Progenitor cell of endocrine pancreas (in vitro differentiated cells): ENCODE measurements at regions not wholly inside any gene's neighbourhood (a gene's known extent, or its start where the extent isn't known, plus 50 kb on each side); places are given as distances from the start of the nearest gene placed in this dataset.

ENCODE experiments used
- DNase-seq: peaks from one replicate; pipeline ENCODE4 v3.0.0; 2021; ENCODE audit warnings: low spot score; ENCODE audit not compliant: unreplicated experiment
- H3K27ac Mint-ChIP-seq: 2 replicates; pipeline ENCODE4 v1.8.0; 2021; ENCODE audit warnings: mild to moderate bottlenecking, moderate library complexity, mixed read lengths
- H3K27me3 Mint-ChIP-seq: 2 replicates; pipeline ENCODE4 v1.8.0; 2021; ENCODE audit warnings: mixed read lengths
- H3K36me3 Mint-ChIP-seq: 2 replicates; pipeline ENCODE4 v1.8.0; 2022; ENCODE audit warnings: mixed read lengths; ENCODE audit not compliant: insufficient read depth
- H3K4me1 Mint-ChIP-seq: 2 replicates; pipeline ENCODE4 v1.8.0; 2021; ENCODE audit warnings: low read depth, mixed read lengths
- H3K4me3 Mint-ChIP-seq: 2 replicates; pipeline ENCODE4 v1.8.0; 2021; ENCODE audit warnings: low read depth, mild to moderate bottlenecking, moderate library complexity, mixed read lengths
- H3K9me3 Mint-ChIP-seq: 2 replicates; pipeline ENCODE4 v1.8.0; 2021; ENCODE audit warnings: low read depth, mixed read lengths
- CTCF ChIP-seq: fragments of 200-600 bp; sonication (generic); IDR thresholded peaks from one replicate; pipeline ENCODE4 v1.5.0; 2021; ENCODE audit warnings: antibody characterized with exemption, mild to moderate bottlenecking; ENCODE audit not compliant: unreplicated experiment

GRCh38 chr12:41930866-41931437 lies 213.7 kb downstream of the GXYLT1 start:
- no peak overlapping the region for H3K4me3 Mint-ChIP-seq

DNA sequence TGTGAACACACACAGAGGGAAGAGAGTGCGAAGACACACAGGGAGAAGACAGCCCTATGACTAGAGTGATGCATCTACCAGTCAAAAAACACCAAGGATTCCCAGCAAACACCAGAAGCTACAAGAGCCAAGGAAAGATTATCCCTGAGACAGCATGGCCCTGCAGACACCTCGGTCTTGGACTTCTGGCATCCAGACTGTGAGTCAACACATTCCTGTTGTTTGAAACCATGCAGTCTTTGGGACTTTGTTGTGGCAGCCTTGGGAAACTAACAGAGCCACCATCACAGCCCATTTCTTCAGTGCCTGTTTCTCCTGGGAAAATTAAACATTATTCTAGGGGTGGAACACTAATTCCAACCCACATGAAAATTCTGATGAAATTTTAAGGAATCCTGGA lies 220.6 kb downstream of the GXYLT1 start:
- Mint-ChIP-seq H3K9me3 (peaks cover 8% of the 10 kb centered on the region), H3K36me3 (no peaks in the 10 kb centered on the region), H3K4me1 (peaks cover 5% of the 10 kb centered on the region), H3K27ac (no peak overlapping the region), H3K27me3 (peaks cover 3% of the 10 kb centered on the region), H3K4me3 (no peak overlapping the region)
- no peak for TF ChIP-seq CTCF
- DNase-seq = no peak

More at GRCh38 chr12:41930866-41931437, 213.7 kb downstream of the GXYLT1 start:
- no peak overlapping the region for H3K27ac Mint-ChIP-seq
- peaks cover 3% of the 10 kb centered on the region for H3K27me3 Mint-ChIP-seq
- H3K36me3 Mint-ChIP-seq = no peaks in the 10 kb centered on the region
- no peak for TF ChIP-seq CTCF
- H3K9me3 Mint-ChIP-seq = no peaks in the 10 kb centered on the region
- DNase-seq = no peak
- peaks cover 6% of the 10 kb centered on the region for H3K4me1 Mint-ChIP-seq

- Mint-ChIP-seq H3K27ac (no peak overlapping the region), H3K4me3 (no peak overlapping the region), H3K36me3 (no peaks in the 10 kb centered on the region), H3K27me3 (peaks cover 3% of the 10 kb centered on the region), H3K4me1 (peaks cover 5% of the 10 kb centered on the region), H3K9me3 (peaks cover 8% of the 10 kb centered on the region)
- DNase-seq = no peak
- TF ChIP-seq CTCF = no peak
Observed at GRCh38 chr12:41923351-41923750, 221.3 kb downstream of the GXYLT1 start.

GRCh38 chr12:41920355-41920754 lies 224.3 kb downstream of the GXYLT1 start:
- H3K4me3 Mint-ChIP-seq = no peak overlapping the region
- no peak for DNase-seq
- H3K27me3 Mint-ChIP-seq = peaks cover 3% of the 10 kb centered on the region
- H3K36me3 Mint-ChIP-seq = no peaks in the 10 kb centered on the region
- H3K4me1 Mint-ChIP-seq = peaks cover 5% of the 10 kb centered on the region
- H3K9me3 Mint-ChIP-seq = peaks cover 5% of the 10 kb centered on the region
- TF ChIP-seq CTCF = no peak
- H3K27ac Mint-ChIP-seq = no peak overlapping the region

GRCh38 chr12:41919526-41920261 lies 225.0 kb downstream of the GXYLT1 start:
- Mint-ChIP-seq H3K4me3 (no peak overlapping the region), H3K36me3 (no peaks in the 10 kb centered on the region), H3K27me3 (peaks cover 3% of the 10 kb centered on the region), H3K27ac (no peak overlapping the region), H3K9me3 (peaks cover 2% of the 10 kb centered on the region), H3K4me1 (peaks cover 5% of the 10 kb centered on the region)
- TF ChIP-seq CTCF = no peak
- no peak for DNase-seq
